ENCODE measurements at regions not wholly inside any gene's neighbourhood (a gene's known extent, or its start where the extent isn't known, plus 50 kb on each side); places are given as distances from the start of the nearest gene placed in this dataset.

- TF ChIP-seq, protein P1, sequence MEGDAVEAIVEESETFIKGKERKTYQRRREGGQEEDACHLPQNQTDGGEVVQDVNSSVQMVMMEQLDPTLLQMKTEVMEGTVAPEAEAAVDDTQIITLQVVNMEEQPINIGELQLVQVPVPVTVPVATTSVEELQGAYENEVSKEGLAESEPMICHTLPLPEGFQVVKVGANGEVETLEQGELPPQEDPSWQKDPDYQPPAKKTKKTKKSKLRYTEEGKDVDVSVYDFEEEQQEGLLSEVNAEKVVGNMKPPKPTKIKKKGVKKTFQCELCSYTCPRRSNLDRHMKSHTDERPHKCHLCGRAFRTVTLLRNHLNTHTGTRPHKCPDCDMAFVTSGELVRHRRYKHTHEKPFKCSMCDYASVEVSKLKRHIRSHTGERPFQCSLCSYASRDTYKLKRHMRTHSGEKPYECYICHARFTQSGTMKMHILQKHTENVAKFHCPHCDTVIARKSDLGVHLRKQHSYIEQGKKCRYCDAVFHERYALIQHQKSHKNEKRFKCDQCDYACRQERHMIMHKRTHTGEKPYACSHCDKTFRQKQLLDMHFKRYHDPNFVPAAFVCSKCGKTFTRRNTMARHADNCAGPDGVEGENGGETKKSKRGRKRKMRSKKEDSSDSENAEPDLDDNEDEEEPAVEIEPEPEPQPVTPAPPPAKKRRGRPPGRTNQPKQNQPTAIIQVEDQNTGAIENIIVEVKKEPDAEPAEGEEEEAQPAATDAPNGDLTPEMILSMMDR (conservative IDR thresholded peaks at IDR 0.05; ENCODE audit: low read length), result no peak
- no peak overlapping the region for H3K4me3 ChIP-seq (ENCODE audit: low read length)
- no peak for DNase-seq (ENCODE audit: low read depth)
These were observed 51.3 kb upstream of the MAGI2 start for GRCh38 chr7:79504607-79505389.
